ENCODE measurements at regions not wholly inside any gene's neighbourhood (a gene's known extent, or its start where the extent isn't known, plus 50 kb on each side); places are given as distances from the start of the nearest gene placed in this dataset.

GRCh38 chr7:34237493-34237849 is 332.1 kb downstream of the BMPER start:
- Mint-ChIP-seq H3K9me3 (peaks cover 6% of the 10 kb centered on the region), H3K27me3 (ENCODE audit: low read depth) (no peaks in the 10 kb centered on the region), H3K4me1 (ENCODE audit: low read depth) (no peaks in the 10 kb centered on the region)

GRCh38 chr7:34240417-34240816 is 335.1 kb downstream of the BMPER start:
- Mint-ChIP-seq H3K36me3 (ENCODE audit: low read depth) (no peaks in the 10 kb centered on the region), H3K4me1 (ENCODE audit: low read depth) (no peaks in the 10 kb centered on the region), H3K9me3 (peaks cover 2% of the 10 kb centered on the region), H3K27ac (no peak overlapping the region), H3K4me3 (no peak overlapping the region), H3K27me3 (ENCODE audit: low read depth) (no peaks in the 10 kb centered on the region)
- no peak for DNase-seq (ENCODE audit: low spot score)

More at GRCh38 chr7:34237493-34237849, 332.1 kb downstream of the BMPER start:
- Mint-ChIP-seq H3K4me3 (no peak overlapping the region), H3K36me3 (ENCODE audit: low read depth) (no peaks in the 10 kb centered on the region), H3K27ac (no peak overlapping the region)
- DNase-seq (ENCODE audit: low spot score) = no peak

GRCh38 chr7:34242391-34242790 is 337.1 kb downstream of the BMPER start:
- no peak for DNase-seq (ENCODE audit: low spot score)
- Mint-ChIP-seq H3K4me1 (ENCODE audit: low read depth) (no peaks in the 10 kb centered on the region), H3K27ac (no peak overlapping the region), H3K4me3 (no peak overlapping the region), H3K36me3 (ENCODE audit: low read depth) (no peaks in the 10 kb centered on the region), H3K9me3 (peaks cover 3% of the 10 kb centered on the region), H3K27me3 (ENCODE audit: low read depth) (no peaks in the 10 kb centered on the region)

GRCh38 chr7:34245246-34245645 is 339.9 kb downstream of the BMPER start:
- DNase-seq (ENCODE audit: low spot score) = no peak
- Mint-ChIP-seq H3K36me3 (ENCODE audit: low read depth) (no peaks in the 10 kb centered on the region), H3K9me3 (peaks cover 3% of the 10 kb centered on the region), H3K4me1 (ENCODE audit: low read depth) (no peaks in the 10 kb centered on the region), H3K4me3 (no peak overlapping the region), H3K27ac (no peak overlapping the region), H3K27me3 (ENCODE audit: low read depth) (no peaks in the 10 kb centered on the region)

GRCh38 chr7:34247468-34247867 is 342.1 kb downstream of the BMPER start:
- no peaks in the 10 kb centered on the region for H3K4me1 Mint-ChIP-seq (ENCODE audit: low read depth)
- H3K4me3 Mint-ChIP-seq = no peak overlapping the region
- no peaks in the 10 kb centered on the region for H3K27me3 Mint-ChIP-seq (ENCODE audit: low read depth)
- no peak for DNase-seq (ENCODE audit: low spot score)
- no peaks in the 10 kb centered on the region for H3K36me3 Mint-ChIP-seq (ENCODE audit: low read depth)
- peaks cover 3% of the 10 kb centered on the region for H3K9me3 Mint-ChIP-seq
- H3K27ac Mint-ChIP-seq = no peak overlapping the region

GRCh38 chr7:34249192-34249591 is 343.9 kb downstream of the BMPER start:
- DNase-seq (ENCODE audit: low spot score) = no peak
- H3K27me3 Mint-ChIP-seq (ENCODE audit: low read depth) = no peaks in the 10 kb centered on the region
- H3K36me3 Mint-ChIP-seq (ENCODE audit: low read depth) = no peaks in the 10 kb centered on the region
- H3K9me3 Mint-ChIP-seq = peaks cover 3% of the 10 kb centered on the region
- no peak overlapping the region for H3K27ac Mint-ChIP-seq
- no peak overlapping the region for H3K4me3 Mint-ChIP-seq
- H3K4me1 Mint-ChIP-seq (ENCODE audit: low read depth) = no peaks in the 10 kb centered on the region

- no peaks in the 10 kb centered on the region for H3K4me1 Mint-ChIP-seq (ENCODE audit: low read depth)
- no peak overlapping the region for H3K4me3 Mint-ChIP-seq
- H3K36me3 Mint-ChIP-seq (ENCODE audit: low read depth) = no peaks in the 10 kb centered on the region
- peaks cover 3% of the 10 kb centered on the region for H3K9me3 Mint-ChIP-seq
- no peak overlapping the region for H3K27ac Mint-ChIP-seq
- H3K27me3 Mint-ChIP-seq (ENCODE audit: low read depth) = no peaks in the 10 kb centered on the region
- no peak for DNase-seq (ENCODE audit: low spot score)
Observed at GRCh38 chr7:34260279-34260678, 354.9 kb downstream of the BMPER start.

- Mint-ChIP-seq H3K9me3 (peaks cover 3% of the 10 kb centered on the region), H3K36me3 (ENCODE audit: low read depth) (no peaks in the 10 kb centered on the region), H3K27ac (no peak overlapping the region), H3K4me1 (ENCODE audit: low read depth) (no peaks in the 10 kb centered on the region), H3K27me3 (ENCODE audit: low read depth) (no peaks in the 10 kb centered on the region), H3K4me3 (no peak overlapping the region)
- DNase-seq (ENCODE audit: low spot score) = no peak
Observed at GRCh38 chr7:34263168-34263567, 357.8 kb downstream of the BMPER start.

GRCh38 chr7:34269084-34269483 is 363.7 kb downstream of the BMPER start:
- Mint-ChIP-seq H3K36me3 (ENCODE audit: low read depth) (no peaks in the 10 kb centered on the region), H3K4me3 (no peak overlapping the region), H3K27me3 (ENCODE audit: low read depth) (no peaks in the 10 kb centered on the region), H3K27ac (no peak overlapping the region), H3K4me1 (ENCODE audit: low read depth) (no peaks in the 10 kb centered on the region), H3K9me3 (peaks cover 12% of the 10 kb centered on the region)
- no peak for DNase-seq (ENCODE audit: low spot score)

- peaks cover 6% of the 10 kb centered on the region for H3K9me3 Mint-ChIP-seq
- no peak for DNase-seq (ENCODE audit: low spot score)
Observed at GRCh38 chr7:34275624-34276023, 370.3 kb downstream of the BMPER start.

GRCh38 chr7:34277016-34277802 is 371.9 kb downstream of the BMPER start:
- DNase-seq (ENCODE audit: low spot score) = no peak
- no peaks in the 10 kb centered on the region for H3K36me3 Mint-ChIP-seq (ENCODE audit: low read depth)
- H3K4me1 Mint-ChIP-seq (ENCODE audit: low read depth) = peaks cover 5% of the 10 kb centered on the region
- peaks cover 3% of the 10 kb centered on the region for H3K9me3 Mint-ChIP-seq
- H3K4me3 Mint-ChIP-seq = no peak overlapping the region
- no peaks in the 10 kb centered on the region for H3K27me3 Mint-ChIP-seq (ENCODE audit: low read depth)
- H3K27ac Mint-ChIP-seq = peak overlapping the region; percentile 66

More at GRCh38 chr7:34275624-34276023, 370.3 kb downstream of the BMPER start:
- H3K36me3 Mint-ChIP-seq (ENCODE audit: low read depth) = no peaks in the 10 kb centered on the region
- no peak overlapping the region for H3K27ac Mint-ChIP-seq
- no peaks in the 10 kb centered on the region for H3K27me3 Mint-ChIP-seq (ENCODE audit: low read depth)
- no peak overlapping the region for H3K4me3 Mint-ChIP-seq
- H3K4me1 Mint-ChIP-seq (ENCODE audit: low read depth) = peaks cover 5% of the 10 kb centered on the region

- DNase-seq (ENCODE audit: low spot score) = no peak
- Mint-ChIP-seq H3K36me3 (ENCODE audit: low read depth) (no peaks in the 10 kb centered on the region), H3K27ac (no peak overlapping the region), H3K9me3 (peaks cover 8% of the 10 kb centered on the region), H3K4me3 (no peak overlapping the region), H3K4me1 (ENCODE audit: low read depth) (peaks cover 5% of the 10 kb centered on the region), H3K27me3 (ENCODE audit: low read depth) (no peaks in the 10 kb centered on the region)
Observed at GRCh38 chr7:34277803-34278199, 372.5 kb downstream of the BMPER start.

- Mint-ChIP-seq H3K36me3 (ENCODE audit: low read depth) (no peaks in the 10 kb centered on the region), H3K4me3 (no peak overlapping the region), H3K9me3 (peaks cover 8% of the 10 kb centered on the region), H3K4me1 (ENCODE audit: low read depth) (peaks cover 5% of the 10 kb centered on the region), H3K27ac (no peak overlapping the region), H3K27me3 (ENCODE audit: low read depth) (no peaks in the 10 kb centered on the region)
- DNase-seq (ENCODE audit: low spot score) = no peak
Observed at GRCh38 chr7:34281260-34281659, 375.9 kb downstream of the BMPER start.

GRCh38 chr7:34282271-34282670 is 375.7 kb upstream of the NPSR1 start:
- Mint-ChIP-seq H3K9me3 (peaks cover 8% of the 10 kb centered on the region), H3K4me3 (no peak overlapping the region), H3K36me3 (ENCODE audit: low read depth) (no peaks in the 10 kb centered on the region), H3K4me1 (ENCODE audit: low read depth) (peaks cover 2% of the 10 kb centered on the region), H3K27me3 (ENCODE audit: low read depth) (no peaks in the 10 kb centered on the region), H3K27ac (no peak overlapping the region)
- no peak for DNase-seq (ENCODE audit: low spot score)

- DNase-seq (ENCODE audit: low spot score) = no peak
- Mint-ChIP-seq H3K27ac (no peak overlapping the region), H3K4me1 (ENCODE audit: low read depth) (no peaks in the 10 kb centered on the region), H3K36me3 (ENCODE audit: low read depth) (no peaks in the 10 kb centered on the region), H3K4me3 (no peak overlapping the region), H3K27me3 (ENCODE audit: low read depth) (no peaks in the 10 kb centered on the region), H3K9me3 (no peaks in the 10 kb centered on the region)
Observed at GRCh38 chr7:34296663-34297062, 361.4 kb upstream of the NPSR1 start.

Measured in T-helper 2 cell treated with Interferon-gamma antibody and Interleukin-4, amounts not matched to agents 5 μg/mL and 100 μg/mL, for 36 hours (primary cell).